ENCODE measurements at regions not wholly inside any gene's neighbourhood (a gene's known extent, or its start where the extent isn't known, plus 50 kb on each side); places are given as distances from the start of the nearest gene placed in this dataset.

GRCh38 chr4:164009435-164009834 is 514.9 kb downstream of the TMA16 start:
- TF ChIP-seq, protein P1, sequence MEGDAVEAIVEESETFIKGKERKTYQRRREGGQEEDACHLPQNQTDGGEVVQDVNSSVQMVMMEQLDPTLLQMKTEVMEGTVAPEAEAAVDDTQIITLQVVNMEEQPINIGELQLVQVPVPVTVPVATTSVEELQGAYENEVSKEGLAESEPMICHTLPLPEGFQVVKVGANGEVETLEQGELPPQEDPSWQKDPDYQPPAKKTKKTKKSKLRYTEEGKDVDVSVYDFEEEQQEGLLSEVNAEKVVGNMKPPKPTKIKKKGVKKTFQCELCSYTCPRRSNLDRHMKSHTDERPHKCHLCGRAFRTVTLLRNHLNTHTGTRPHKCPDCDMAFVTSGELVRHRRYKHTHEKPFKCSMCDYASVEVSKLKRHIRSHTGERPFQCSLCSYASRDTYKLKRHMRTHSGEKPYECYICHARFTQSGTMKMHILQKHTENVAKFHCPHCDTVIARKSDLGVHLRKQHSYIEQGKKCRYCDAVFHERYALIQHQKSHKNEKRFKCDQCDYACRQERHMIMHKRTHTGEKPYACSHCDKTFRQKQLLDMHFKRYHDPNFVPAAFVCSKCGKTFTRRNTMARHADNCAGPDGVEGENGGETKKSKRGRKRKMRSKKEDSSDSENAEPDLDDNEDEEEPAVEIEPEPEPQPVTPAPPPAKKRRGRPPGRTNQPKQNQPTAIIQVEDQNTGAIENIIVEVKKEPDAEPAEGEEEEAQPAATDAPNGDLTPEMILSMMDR (IDR thresholded peaks at IDR 0.05): no peak
- TF ChIP-seq KDM5A (IDR thresholded peaks at IDR 0.05) (no peak), POLR2A (IDR thresholded peaks at IDR 0.05; ENCODE audit: low read length) (no peak), RFX5 (IDR thresholded peaks at IDR 0.05) (no peak)
- TF ChIP-seq, protein P2, sequence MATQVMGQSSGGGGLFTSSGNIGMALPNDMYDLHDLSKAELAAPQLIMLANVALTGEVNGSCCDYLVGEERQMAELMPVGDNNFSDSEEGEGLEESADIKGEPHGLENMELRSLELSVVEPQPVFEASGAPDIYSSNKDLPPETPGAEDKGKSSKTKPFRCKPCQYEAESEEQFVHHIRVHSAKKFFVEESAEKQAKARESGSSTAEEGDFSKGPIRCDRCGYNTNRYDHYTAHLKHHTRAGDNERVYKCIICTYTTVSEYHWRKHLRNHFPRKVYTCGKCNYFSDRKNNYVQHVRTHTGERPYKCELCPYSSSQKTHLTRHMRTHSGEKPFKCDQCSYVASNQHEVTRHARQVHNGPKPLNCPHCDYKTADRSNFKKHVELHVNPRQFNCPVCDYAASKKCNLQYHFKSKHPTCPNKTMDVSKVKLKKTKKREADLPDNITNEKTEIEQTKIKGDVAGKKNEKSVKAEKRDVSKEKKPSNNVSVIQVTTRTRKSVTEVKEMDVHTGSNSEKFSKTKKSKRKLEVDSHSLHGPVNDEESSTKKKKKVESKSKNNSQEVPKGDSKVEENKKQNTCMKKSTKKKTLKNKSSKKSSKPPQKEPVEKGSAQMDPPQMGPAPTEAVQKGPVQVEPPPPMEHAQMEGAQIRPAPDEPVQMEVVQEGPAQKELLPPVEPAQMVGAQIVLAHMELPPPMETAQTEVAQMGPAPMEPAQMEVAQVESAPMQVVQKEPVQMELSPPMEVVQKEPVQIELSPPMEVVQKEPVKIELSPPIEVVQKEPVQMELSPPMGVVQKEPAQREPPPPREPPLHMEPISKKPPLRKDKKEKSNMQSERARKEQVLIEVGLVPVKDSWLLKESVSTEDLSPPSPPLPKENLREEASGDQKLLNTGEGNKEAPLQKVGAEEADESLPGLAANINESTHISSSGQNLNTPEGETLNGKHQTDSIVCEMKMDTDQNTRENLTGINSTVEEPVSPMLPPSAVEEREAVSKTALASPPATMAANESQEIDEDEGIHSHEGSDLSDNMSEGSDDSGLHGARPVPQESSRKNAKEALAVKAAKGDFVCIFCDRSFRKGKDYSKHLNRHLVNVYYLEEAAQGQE (IDR thresholded peaks at IDR 0.05): no peak

All from A549 (cell line).